ENCODE measurements at regions not wholly inside any gene's neighbourhood (a gene's known extent, or its start where the extent isn't known, plus 50 kb on each side); places are given as distances from the start of the nearest gene placed in this dataset.

GRCh38 chr7:152905949-152906348, 146.4 kb downstream of the ACTR3B start:
- H3K27ac ChIP-seq (ENCODE audit: low read depth, low read length), result no peak overlapping the region
- H3K9ac ChIP-seq (ENCODE audit: low read length), result no peak overlapping the region
- H3K4me3 ChIP-seq (ENCODE audit: low read depth, low read length), result no peak overlapping the region
- no peaks in the 10 kb centered on the region; the same call in 1 of the 2 replicates for H3K9me3 ChIP-seq (ENCODE audit: control insufficient read depth, insufficient read depth, low read depth, low read length)
- H3K27me3 ChIP-seq (ENCODE audit: control insufficient read depth, insufficient read depth, low read length), result no peaks in the 10 kb centered on the region
- no peaks in the 10 kb centered on the region for H3K36me3 ChIP-seq (ENCODE audit: control insufficient read depth, insufficient read depth, low read length)
- H3K4me1 ChIP-seq (ENCODE audit: control insufficient read depth, insufficient read depth, low read length), result peaks cover 10% of the 10 kb centered on the region

GRCh38 chr7:152907042-152907761, 147.7 kb downstream of the ACTR3B start:
- H3K9ac ChIP-seq (ENCODE audit: low read length), result no peak overlapping the region
- peaks cover 12% of the 10 kb centered on the region for H3K4me1 ChIP-seq (ENCODE audit: control insufficient read depth, insufficient read depth, low read length)
- no peaks in the 10 kb centered on the region for H3K9me3 ChIP-seq (ENCODE audit: control insufficient read depth, insufficient read depth, low read depth, low read length)
- no peak overlapping the region for H3K4me3 ChIP-seq (ENCODE audit: low read depth, low read length)
- no peaks in the 10 kb centered on the region for H3K36me3 ChIP-seq (ENCODE audit: control insufficient read depth, insufficient read depth, low read length)
- H3K27me3 ChIP-seq (ENCODE audit: control insufficient read depth, insufficient read depth, low read length), result no peaks in the 10 kb centered on the region
- H3K27ac ChIP-seq (ENCODE audit: low read depth, low read length), result no peak overlapping the region

GRCh38 chr7:152909280-152909679, 149.7 kb downstream of the ACTR3B start:
- Histone ChIP-seq H3K27ac (ENCODE audit: low read depth, low read length) (no peak overlapping the region), H3K9ac (ENCODE audit: low read length) (no peak overlapping the region), H3K4me1 (ENCODE audit: control insufficient read depth, insufficient read depth, low read length) (peaks cover 12% of the 10 kb centered on the region), H3K36me3 (ENCODE audit: control insufficient read depth, insufficient read depth, low read length) (no peaks in the 10 kb centered on the region), H3K4me3 (ENCODE audit: low read depth, low read length) (no peak overlapping the region), H3K27me3 (ENCODE audit: control insufficient read depth, insufficient read depth, low read length) (no peaks in the 10 kb centered on the region), H3K9me3 (ENCODE audit: control insufficient read depth, insufficient read depth, low read depth, low read length) (no peaks in the 10 kb centered on the region; the same call in 1 of the 2 replicates)

GRCh38 chr7:152909683-152910544, 150.4 kb downstream of the ACTR3B start:
- Histone ChIP-seq H3K4me1 (ENCODE audit: control insufficient read depth, insufficient read depth, low read length) (peaks cover 12% of the 10 kb centered on the region), H3K9ac (ENCODE audit: low read length) (no peak overlapping the region), H3K27me3 (ENCODE audit: control insufficient read depth, insufficient read depth, low read length) (no peaks in the 10 kb centered on the region), H3K4me3 (ENCODE audit: low read depth, low read length) (no peak overlapping the region), H3K27ac (ENCODE audit: low read depth, low read length) (no peak overlapping the region), H3K36me3 (ENCODE audit: control insufficient read depth, insufficient read depth, low read length) (no peaks in the 10 kb centered on the region), H3K9me3 (ENCODE audit: control insufficient read depth, insufficient read depth, low read depth, low read length) (peaks cover 6% of the 10 kb centered on the region; the same call in 1 of the 2 replicates)

- Histone ChIP-seq H3K27me3 (ENCODE audit: control insufficient read depth, insufficient read depth, low read length) (no peaks in the 10 kb centered on the region), H3K4me1 (ENCODE audit: control insufficient read depth, insufficient read depth, low read length) (peaks cover 12% of the 10 kb centered on the region), H3K36me3 (ENCODE audit: control insufficient read depth, insufficient read depth, low read length) (no peaks in the 10 kb centered on the region), H3K9ac (ENCODE audit: low read length) (no peak overlapping the region), H3K27ac (ENCODE audit: low read depth, low read length) (no peak overlapping the region), H3K4me3 (ENCODE audit: low read depth, low read length) (no peak overlapping the region), H3K9me3 (ENCODE audit: control insufficient read depth, insufficient read depth, low read depth, low read length) (peaks cover 6% of the 10 kb centered on the region; the same call in 1 of the 2 replicates)
Measured at GRCh38 chr7:152910545-152911225, 151.1 kb downstream of the ACTR3B start.

GRCh38 chr7:152911226-152911560, 151.6 kb downstream of the ACTR3B start:
- H3K9ac ChIP-seq (ENCODE audit: low read length), result no peak overlapping the region
- H3K27ac ChIP-seq (ENCODE audit: low read depth, low read length), result no peak overlapping the region
- H3K36me3 ChIP-seq (ENCODE audit: control insufficient read depth, insufficient read depth, low read length), result no peaks in the 10 kb centered on the region
- peaks cover 12% of the 10 kb centered on the region for H3K4me1 ChIP-seq (ENCODE audit: control insufficient read depth, insufficient read depth, low read length)
- no peak overlapping the region for H3K4me3 ChIP-seq (ENCODE audit: low read depth, low read length)
- no peaks in the 10 kb centered on the region for H3K27me3 ChIP-seq (ENCODE audit: control insufficient read depth, insufficient read depth, low read length)
- H3K9me3 ChIP-seq (ENCODE audit: control insufficient read depth, insufficient read depth, low read depth, low read length), result peaks cover 6% of the 10 kb centered on the region; the same call in 1 of the 2 replicates

- Histone ChIP-seq H3K4me3 (ENCODE audit: low read depth, low read length) (no peak overlapping the region), H3K36me3 (ENCODE audit: control insufficient read depth, insufficient read depth, low read length) (no peaks in the 10 kb centered on the region), H3K27me3 (ENCODE audit: control insufficient read depth, insufficient read depth, low read length) (no peaks in the 10 kb centered on the region), H3K4me1 (ENCODE audit: control insufficient read depth, insufficient read depth, low read length) (peaks cover 12% of the 10 kb centered on the region), H3K9me3 (ENCODE audit: control insufficient read depth, insufficient read depth, low read depth, low read length) (peaks cover 6% of the 10 kb centered on the region; the same call in 1 of the 2 replicates), H3K27ac (ENCODE audit: low read depth, low read length) (no peak overlapping the region), H3K9ac (ENCODE audit: low read length) (no peak overlapping the region)
Measured at GRCh38 chr7:152911922-152912321, 152.4 kb downstream of the ACTR3B start.

- H3K9me3 ChIP-seq (ENCODE audit: control insufficient read depth, insufficient read depth, low read depth, low read length), result peaks cover 6% of the 10 kb centered on the region
- no peaks in the 10 kb centered on the region for H3K27me3 ChIP-seq (ENCODE audit: control insufficient read depth, insufficient read depth, low read length)
- peaks cover 12% of the 10 kb centered on the region for H3K4me1 ChIP-seq (ENCODE audit: control insufficient read depth, insufficient read depth, low read length)
- H3K4me3 ChIP-seq (ENCODE audit: low read depth, low read length), result no peak overlapping the region
- no peak overlapping the region for H3K27ac ChIP-seq (ENCODE audit: low read depth, low read length)
- no peak overlapping the region for H3K9ac ChIP-seq (ENCODE audit: low read length)
- no peaks in the 10 kb centered on the region for H3K36me3 ChIP-seq (ENCODE audit: control insufficient read depth, insufficient read depth, low read length)
Measured at GRCh38 chr7:152912511-152912910, 153.0 kb downstream of the ACTR3B start.

GRCh38 chr7:152913492-152913891, 153.9 kb downstream of the ACTR3B start:
- peaks cover 12% of the 10 kb centered on the region for H3K9me3 ChIP-seq (ENCODE audit: control insufficient read depth, insufficient read depth, low read depth, low read length)
- no peaks in the 10 kb centered on the region for H3K27me3 ChIP-seq (ENCODE audit: control insufficient read depth, insufficient read depth, low read length)
- H3K4me1 ChIP-seq (ENCODE audit: control insufficient read depth, insufficient read depth, low read length), result peaks cover 12% of the 10 kb centered on the region
- no peak overlapping the region for H3K27ac ChIP-seq (ENCODE audit: low read depth, low read length)
- no peak overlapping the region for H3K4me3 ChIP-seq (ENCODE audit: low read depth, low read length)
- no peak overlapping the region for H3K9ac ChIP-seq (ENCODE audit: low read length)
- H3K36me3 ChIP-seq (ENCODE audit: control insufficient read depth, insufficient read depth, low read length), result no peaks in the 10 kb centered on the region

GRCh38 chr7:152914014-152914844, 154.7 kb downstream of the ACTR3B start:
- no peaks in the 10 kb centered on the region for H3K36me3 ChIP-seq (ENCODE audit: control insufficient read depth, insufficient read depth, low read length)
- no peak overlapping the region for H3K4me3 ChIP-seq (ENCODE audit: low read depth, low read length)
- H3K27ac ChIP-seq (ENCODE audit: low read depth, low read length), result no peak overlapping the region
- H3K9me3 ChIP-seq (ENCODE audit: control insufficient read depth, insufficient read depth, low read depth, low read length), result peaks cover 12% of the 10 kb centered on the region
- H3K27me3 ChIP-seq (ENCODE audit: control insufficient read depth, insufficient read depth, low read length), result no peaks in the 10 kb centered on the region
- H3K9ac ChIP-seq (ENCODE audit: low read length), result no peak overlapping the region
- H3K4me1 ChIP-seq (ENCODE audit: control insufficient read depth, insufficient read depth, low read length), result peaks cover 12% of the 10 kb centered on the region

Measured in HUES6 (cell line).